Gastrocnemius medialis (tissue), 4 donors: ENCODE measurements at regions not wholly inside any gene's neighbourhood (a gene's known extent, or its start where the extent isn't known, plus 50 kb on each side); places are given as distances from the start of the nearest gene placed in this dataset.

ENCODE experiments used
- POLR2A ChIP-seq, 2 donors: fragments of 450-650 bp; IDR thresholded peaks; one replicate each; pipeline ENCODE4 v1.6.1; 2017; ENCODE audit warnings: antibody characterized with exemption in 2 of 2, mild to moderate bottlenecking in 2 of 2, moderate library complexity in 2 of 2
- TF ChIP-seq, protein P1 (sequence below), 5 experiments: fragments of 450-650 bp in 3 of 5; fragments of 200-600 bp in 2 of 5; sonication (generic) in 2 of 5; IDR thresholded peaks in 4 of 5; conservative IDR thresholded peaks in 1 of 5; 1 replicate in 4 of 5; 2 replicates in 1 of 5; pipeline ENCODE4 v1.5.1; 2016 to 2019; ENCODE audit warnings: antibody characterized with exemption in 5 of 5, mild to moderate bottlenecking in 3 of 5, moderate library complexity in 3 of 5

DNA sequence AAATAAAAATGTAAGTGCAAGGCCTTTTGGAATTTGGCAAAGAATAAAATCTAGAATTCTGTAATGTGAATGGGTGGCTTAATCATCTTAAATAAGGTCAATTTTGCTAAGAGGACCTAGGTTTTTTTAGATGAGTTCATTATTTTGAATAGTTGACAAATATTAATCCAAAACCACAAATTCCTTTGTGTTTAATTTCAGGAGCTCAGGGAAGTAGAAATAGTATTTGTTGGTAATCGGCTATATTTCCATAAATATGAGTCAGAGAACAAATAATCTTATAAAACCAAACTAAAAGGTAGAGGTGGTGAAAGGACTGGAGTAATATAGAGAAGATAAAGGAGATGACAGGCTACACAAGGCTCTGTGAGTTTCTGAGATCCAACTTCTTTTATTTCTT lies 190.4 kb upstream of the TLL1 start:
- TF ChIP-seq, protein P1, sequence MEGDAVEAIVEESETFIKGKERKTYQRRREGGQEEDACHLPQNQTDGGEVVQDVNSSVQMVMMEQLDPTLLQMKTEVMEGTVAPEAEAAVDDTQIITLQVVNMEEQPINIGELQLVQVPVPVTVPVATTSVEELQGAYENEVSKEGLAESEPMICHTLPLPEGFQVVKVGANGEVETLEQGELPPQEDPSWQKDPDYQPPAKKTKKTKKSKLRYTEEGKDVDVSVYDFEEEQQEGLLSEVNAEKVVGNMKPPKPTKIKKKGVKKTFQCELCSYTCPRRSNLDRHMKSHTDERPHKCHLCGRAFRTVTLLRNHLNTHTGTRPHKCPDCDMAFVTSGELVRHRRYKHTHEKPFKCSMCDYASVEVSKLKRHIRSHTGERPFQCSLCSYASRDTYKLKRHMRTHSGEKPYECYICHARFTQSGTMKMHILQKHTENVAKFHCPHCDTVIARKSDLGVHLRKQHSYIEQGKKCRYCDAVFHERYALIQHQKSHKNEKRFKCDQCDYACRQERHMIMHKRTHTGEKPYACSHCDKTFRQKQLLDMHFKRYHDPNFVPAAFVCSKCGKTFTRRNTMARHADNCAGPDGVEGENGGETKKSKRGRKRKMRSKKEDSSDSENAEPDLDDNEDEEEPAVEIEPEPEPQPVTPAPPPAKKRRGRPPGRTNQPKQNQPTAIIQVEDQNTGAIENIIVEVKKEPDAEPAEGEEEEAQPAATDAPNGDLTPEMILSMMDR (IDR thresholded peaks at IDR 0.05 in 4 of 5, conservative IDR thresholded peaks at IDR 0.05 in 1 of 5): no peak
- no peak for TF ChIP-seq POLR2A (IDR thresholded peaks at IDR 0.05)
